ENCODE measurements at regions not wholly inside any gene's neighbourhood (a gene's known extent, or its start where the extent isn't known, plus 50 kb on each side); places are given as distances from the start of the nearest gene placed in this dataset.

DNA sequence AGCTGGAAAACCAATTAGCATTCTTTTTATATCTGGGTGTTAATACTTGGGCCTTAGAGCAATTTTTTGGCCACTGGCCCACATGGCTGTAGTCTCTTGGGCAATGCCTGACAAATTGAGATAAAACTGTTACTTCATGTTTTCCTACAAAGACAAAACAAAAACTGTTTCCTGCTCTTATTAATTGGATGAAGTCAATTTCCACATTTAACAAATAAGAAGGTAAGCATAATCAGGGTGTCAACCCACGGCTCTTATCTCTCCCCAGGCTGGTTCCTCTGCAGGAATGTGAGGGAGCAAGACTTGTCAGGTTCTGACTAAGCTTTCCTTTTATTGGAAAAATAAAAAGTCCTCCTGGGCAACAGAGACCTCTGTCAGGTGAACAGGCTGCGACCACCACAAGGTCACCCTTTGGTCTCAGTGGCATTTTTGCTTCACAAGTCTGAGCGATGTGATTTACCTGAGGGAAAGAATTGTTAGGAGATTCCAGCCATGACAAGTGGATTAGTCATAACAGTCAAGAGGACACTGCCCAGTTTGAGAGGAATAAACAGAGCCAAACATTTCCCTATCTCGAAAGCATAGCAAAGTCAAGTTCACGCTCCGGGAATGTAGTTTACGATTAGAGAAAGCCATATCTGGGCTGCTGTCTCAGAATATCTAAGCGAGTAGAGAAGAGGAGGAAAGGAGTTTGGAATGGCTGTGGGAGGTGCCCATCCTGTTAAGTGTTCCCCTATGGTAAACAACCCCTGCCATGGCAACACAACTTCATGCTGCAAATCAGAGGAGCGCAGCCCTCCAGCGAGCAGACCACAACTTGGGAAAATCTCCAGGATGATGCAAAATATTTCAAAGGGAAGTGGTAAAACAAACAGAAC lies 144.4 kb downstream of the TES start:
- H3K9ac ChIP-seq (ENCODE audit: insufficient read depth in 1 of 2, low read depth in 2 of 2, low read length in 2 of 2) = no peak overlapping the region
- no peak overlapping the region for H3K27ac ChIP-seq (ENCODE audit: extremely low read depth, low read depth, low read length)
- no peaks in the 10 kb centered on the region for H3K9me3 ChIP-seq (replicated peaks; ENCODE audit: control insufficient read depth, insufficient read depth, low read depth, low read length)
- H4K20me1 ChIP-seq (replicated peaks; ENCODE audit: control insufficient read depth, insufficient read depth, low read length) = no peaks in the 10 kb centered on the region
- H3K4me3 ChIP-seq = no peak overlapping the region
- ChIA-PET CTCF (ENCODE audit: low intra/inter-chr PET ratio) (interaction anchor here (1.3 kb wide), 1 partner anchor 171 kb away, joined by 3 read pairs; no protein-coding TSS in a partner anchor), POLR2A (interaction anchor here (1.1 kb wide), 1 partner anchor 9 kb away, joined by 3 read pairs; no protein-coding TSS in a partner anchor)
- FAIRE-seq (peak; percentile 42), DNase-seq (ENCODE audit: extremely low read depth in 1 of 4, low spot score in 3 of 4) (peak in 2 of 4 experiments; percentile 27 to 66), ATAC-seq (peak; percentile 65)
- H3K36me3 ChIP-seq (ENCODE audit: control insufficient read depth, insufficient read depth, low read length) = no peaks in the 10 kb centered on the region
- BruUV-seq (replicated peaks) = no TSS peak
- peaks cover 0 to 15% of the 10 kb centered on the region in 2 experiments; a peak in 3 of 5 replicates for H3K4me1 ChIP-seq (replicated peaks in 1 of 2; ENCODE audit: control insufficient read depth in 2 of 2, insufficient read depth in 2 of 2, low read length in 2 of 2)
- H3K9me1 ChIP-seq (ENCODE audit: control insufficient read depth, insufficient read depth, low read length) = no peaks in the 10 kb centered on the region
- intact Hi-C loops (cut with micrococcal nuclease) = no loop called here
- peak overlapping the region; percentile 19; the same call in 1 of the 2 replicates for H3K4me2 ChIP-seq (ENCODE audit: insufficient read depth, low read length)
- H2AFZ ChIP-seq (ENCODE audit: low read depth, low read length) = no peak overlapping the region
- H3K79me2 ChIP-seq (ENCODE audit: control insufficient read depth, insufficient read depth, low read length) = no peaks in the 10 kb centered on the region
- 2% methylated on average over 10 of the region's 10 CpGs for WGBS (ENCODE audit: insufficient coverage, low coverage, missing lambda C conversion rate)
- in situ Hi-C loops (cut with MboI) = no loop called here
- no peaks in the 10 kb centered on the region for H3K27me3 ChIP-seq (ENCODE audit: control insufficient read depth in 2 of 2, insufficient read depth in 2 of 2, low read length in 2 of 2)
- TF ChIP-seq ZNF583 (CRISPR knock-in tag; IDR thresholded peaks at IDR 0.05) (no peak), ZBTB1 (CRISPR knock-in tag; IDR thresholded peaks at IDR 0.05; ENCODE audit: borderline replicate concordance, low read depth) (no peak), ZNF79 (CRISPR knock-in tag; IDR thresholded peaks at IDR 0.05; ENCODE audit: low read depth) (no peak), POLR2AphosphoS5 (IDR thresholded peaks at IDR 0.05; ENCODE audit: control insufficient read depth, insufficient read depth, low read depth, low read length) (0 out of 2 replicates have a peak, but pooled peaks have one; percentile 24), CTBP1 (IDR thresholded peaks at IDR 0.05; ENCODE audit: borderline replicate concordance) (peak; percentile 82), POU5F1 (IDR thresholded peaks at IDR 0.05; ENCODE audit: borderline replicate concordance, low read depth, low read length, partially characterized antibody) (no peak), CBX3 (IDR thresholded peaks at IDR 0.05; ENCODE audit: borderline replicate concordance in 1 of 2, low read length in 2 of 2) (no peak), ZNF668 (CRISPR knock-in tag; IDR thresholded peaks at IDR 0.05) (no peak), ZNF76 (CRISPR knock-in tag; IDR thresholded peaks at IDR 0.05; ENCODE audit: borderline replicate concordance) (no peak), FOXP1 (CRISPR knock-in tag; IDR thresholded peaks at IDR 0.05) (peak; percentile 55; the same call in 1 of the 2 replicates), RBM25 (IDR thresholded peaks at IDR 0.05; ENCODE audit: low read depth, low read length, severe bottlenecking) (no peak), ZNF77 (CRISPR knock-in tag; IDR thresholded peaks at IDR 0.05) (no peak), KHSRP (IDR thresholded peaks at IDR 0.05) (no peak), KAT7 (CRISPR knock-in tag; IDR thresholded peaks at IDR 0.05; ENCODE audit: borderline replicate concordance) (no peak), ZNF239 (CRISPR knock-in tag; IDR thresholded peaks at IDR 0.05) (no peak), POLR3G (IDR thresholded peaks at IDR 0.05; ENCODE audit: extremely low read depth, insufficient read length, insufficient replicate concordance) (no peak), ASH1L (IDR thresholded peaks at IDR 0.05; ENCODE audit: borderline replicate concordance, low read depth, partially characterized antibody) (no peak)
- TF ChIP-seq, protein P1, sequence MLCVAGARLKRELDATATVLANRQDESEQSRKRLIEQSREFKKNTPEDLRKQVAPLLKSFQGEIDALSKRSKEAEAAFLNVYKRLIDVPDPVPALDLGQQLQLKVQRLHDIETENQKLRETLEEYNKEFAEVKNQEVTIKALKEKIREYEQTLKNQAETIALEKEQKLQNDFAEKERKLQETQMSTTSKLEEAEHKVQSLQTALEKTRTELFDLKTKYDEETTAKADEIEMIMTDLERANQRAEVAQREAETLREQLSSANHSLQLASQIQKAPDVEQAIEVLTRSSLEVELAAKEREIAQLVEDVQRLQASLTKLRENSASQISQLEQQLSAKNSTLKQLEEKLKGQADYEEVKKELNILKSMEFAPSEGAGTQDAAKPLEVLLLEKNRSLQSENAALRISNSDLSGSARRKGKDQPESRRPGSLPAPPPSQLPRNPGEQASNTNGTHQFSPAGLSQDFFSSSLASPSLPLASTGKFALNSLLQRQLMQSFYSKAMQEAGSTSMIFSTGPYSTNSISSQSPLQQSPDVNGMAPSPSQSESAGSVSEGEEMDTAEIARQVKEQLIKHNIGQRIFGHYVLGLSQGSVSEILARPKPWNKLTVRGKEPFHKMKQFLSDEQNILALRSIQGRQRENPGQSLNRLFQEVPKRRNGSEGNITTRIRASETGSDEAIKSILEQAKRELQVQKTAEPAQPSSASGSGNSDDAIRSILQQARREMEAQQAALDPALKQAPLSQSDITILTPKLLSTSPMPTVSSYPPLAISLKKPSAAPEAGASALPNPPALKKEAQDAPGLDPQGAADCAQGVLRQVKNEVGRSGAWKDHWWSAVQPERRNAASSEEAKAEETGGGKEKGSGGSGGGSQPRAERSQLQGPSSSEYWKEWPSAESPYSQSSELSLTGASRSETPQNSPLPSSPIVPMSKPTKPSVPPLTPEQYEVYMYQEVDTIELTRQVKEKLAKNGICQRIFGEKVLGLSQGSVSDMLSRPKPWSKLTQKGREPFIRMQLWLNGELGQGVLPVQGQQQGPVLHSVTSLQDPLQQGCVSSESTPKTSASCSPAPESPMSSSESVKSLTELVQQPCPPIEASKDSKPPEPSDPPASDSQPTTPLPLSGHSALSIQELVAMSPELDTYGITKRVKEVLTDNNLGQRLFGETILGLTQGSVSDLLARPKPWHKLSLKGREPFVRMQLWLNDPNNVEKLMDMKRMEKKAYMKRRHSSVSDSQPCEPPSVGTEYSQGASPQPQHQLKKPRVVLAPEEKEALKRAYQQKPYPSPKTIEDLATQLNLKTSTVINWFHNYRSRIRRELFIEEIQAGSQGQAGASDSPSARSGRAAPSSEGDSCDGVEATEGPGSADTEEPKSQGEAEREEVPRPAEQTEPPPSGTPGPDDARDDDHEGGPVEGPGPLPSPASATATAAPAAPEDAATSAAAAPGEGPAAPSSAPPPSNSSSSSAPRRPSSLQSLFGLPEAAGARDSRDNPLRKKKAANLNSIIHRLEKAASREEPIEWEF (CRISPR knock-in tag; IDR thresholded peaks at IDR 0.05) = no peak

Data from K562 (cell line).